Stomach (tissue), 4 donors: ENCODE measurements at regions not wholly inside any gene's neighbourhood (a gene's known extent, or its start where the extent isn't known, plus 50 kb on each side); places are given as distances from the start of the nearest gene placed in this dataset.

Source experiments
- POLR2A ChIP-seq, 4 donors: fragments of 450-650 bp; IDR thresholded peaks; one replicate each; pipeline ENCODE4 v1.6.1; 2016; ENCODE audit warnings: antibody characterized with exemption in 4 of 4, control low read depth in 2 of 4, mild to moderate bottlenecking in 1 of 4, moderate library complexity in 1 of 4
- POLR2AphosphoS5 ChIP-seq, 3 donors: sonication (generic); formaldehyde crosslinking; IDR thresholded peaks; one replicate each; pipeline ENCODE4 v1.6.1; 2016; ENCODE audit warnings: antibody characterized with exemption in 3 of 3
- TF ChIP-seq, protein P1 (sequence below), 7 experiments: fragments of 450-650 bp in 4 of 7; fragments of 200-600 bp in 3 of 7; sonication (generic) in 3 of 7; IDR thresholded peaks; one replicate each; pipeline ENCODE4 v1.5.1; 2016 to 2019; ENCODE audit warnings: antibody characterized with exemption in 7 of 7, control low read depth in 2 of 7, mild to moderate bottlenecking in 1 of 7

DNA sequence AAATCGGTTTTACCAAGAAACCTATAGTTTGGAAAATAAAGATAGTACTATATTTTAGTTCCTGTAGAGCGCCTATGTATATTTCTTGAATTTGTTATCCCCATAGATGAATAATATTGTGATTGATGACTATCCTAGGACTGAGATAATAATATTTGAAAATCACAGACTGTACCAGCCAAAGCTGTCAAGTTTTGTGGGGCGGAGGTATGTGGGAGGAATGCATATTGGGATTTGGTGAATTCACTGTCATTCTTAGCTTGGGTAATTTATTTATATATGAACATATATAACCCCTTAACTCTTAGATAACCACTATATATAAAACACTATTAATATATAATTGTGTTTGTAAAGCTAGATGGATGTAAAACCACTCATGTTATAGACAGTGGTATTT is 205.5 kb upstream of the ARSJ start:
- TF ChIP-seq, protein P1, sequence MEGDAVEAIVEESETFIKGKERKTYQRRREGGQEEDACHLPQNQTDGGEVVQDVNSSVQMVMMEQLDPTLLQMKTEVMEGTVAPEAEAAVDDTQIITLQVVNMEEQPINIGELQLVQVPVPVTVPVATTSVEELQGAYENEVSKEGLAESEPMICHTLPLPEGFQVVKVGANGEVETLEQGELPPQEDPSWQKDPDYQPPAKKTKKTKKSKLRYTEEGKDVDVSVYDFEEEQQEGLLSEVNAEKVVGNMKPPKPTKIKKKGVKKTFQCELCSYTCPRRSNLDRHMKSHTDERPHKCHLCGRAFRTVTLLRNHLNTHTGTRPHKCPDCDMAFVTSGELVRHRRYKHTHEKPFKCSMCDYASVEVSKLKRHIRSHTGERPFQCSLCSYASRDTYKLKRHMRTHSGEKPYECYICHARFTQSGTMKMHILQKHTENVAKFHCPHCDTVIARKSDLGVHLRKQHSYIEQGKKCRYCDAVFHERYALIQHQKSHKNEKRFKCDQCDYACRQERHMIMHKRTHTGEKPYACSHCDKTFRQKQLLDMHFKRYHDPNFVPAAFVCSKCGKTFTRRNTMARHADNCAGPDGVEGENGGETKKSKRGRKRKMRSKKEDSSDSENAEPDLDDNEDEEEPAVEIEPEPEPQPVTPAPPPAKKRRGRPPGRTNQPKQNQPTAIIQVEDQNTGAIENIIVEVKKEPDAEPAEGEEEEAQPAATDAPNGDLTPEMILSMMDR (IDR thresholded peaks at IDR 0.05): no peak
- TF ChIP-seq POLR2A (IDR thresholded peaks at IDR 0.05): no peak
- no peak for TF ChIP-seq POLR2AphosphoS5 (IDR thresholded peaks at IDR 0.05)
